HG02763 (cell line): ENCODE measurements at regions not wholly inside any gene's neighbourhood (a gene's known extent, or its start where the extent isn't known, plus 50 kb on each side); places are given as distances from the start of the nearest gene placed in this dataset.
"Not testable (repeated sequence)": the region's sequence is repeated elsewhere in the genome, so short reads cannot be mapped to it uniquely, and the experiment has no call there.

ENCODE experiments used
- ATAC-seq: cut with Tn5 transposase; IDR thresholded peaks from one replicate; pipeline ENCODE4 v1.9.1; 2021; ENCODE audit warnings: mild to moderate bottlenecking, moderate library complexity; ENCODE audit not compliant: unreplicated experiment

- ATAC-seq: no peak
These were observed 125.1 kb downstream of the GLRX3 start for GRCh38 chr10:130261306-130261705.

GRCh38 chr10:130261766-130262165 lies 125.6 kb downstream of the GLRX3 start:
- ATAC-seq: no peak

- no peak for ATAC-seq
These were observed 127.1 kb downstream of the GLRX3 start for GRCh38 chr10:130263289-130263688.

GRCh38 chr10:130265542-130265941 lies 129.4 kb downstream of the GLRX3 start:
- no peak for ATAC-seq

- ATAC-seq: no peak
These were observed 146.5 kb downstream of the GLRX3 start for GRCh38 chr10:130282492-130283218.

- no peak for ATAC-seq
These were observed 147.0 kb downstream of the GLRX3 start for GRCh38 chr10:130283219-130283545.

GRCh38 chr10:130295761-130296160 lies 159.6 kb downstream of the GLRX3 start:
- ATAC-seq: not testable (repeated sequence)

- ATAC-seq: peak; percentile 20
These were observed 164.4 kb downstream of the GLRX3 start for GRCh38 chr10:130300608-130301020.

GRCh38 chr10:130301021-130301892 lies 165.1 kb downstream of the GLRX3 start:
- peak; percentile 49 for ATAC-seq

GRCh38 chr10:130326954-130327353 lies 190.8 kb downstream of the GLRX3 start:
- no peak for ATAC-seq

GRCh38 chr10:130329792-130330191 lies 193.6 kb downstream of the GLRX3 start:
- no peak for ATAC-seq

GRCh38 chr10:130333185-130333584 lies 197.0 kb downstream of the GLRX3 start:
- ATAC-seq: no peak

GRCh38 chr10:130335336-130335735 lies 199.1 kb downstream of the GLRX3 start:
- no peak for ATAC-seq

GRCh38 chr10:130336617-130337304 lies 200.6 kb downstream of the GLRX3 start:
- no peak for ATAC-seq

- ATAC-seq: no peak
These were observed 201.1 kb downstream of the GLRX3 start for GRCh38 chr10:130337305-130337640.

- ATAC-seq: no peak
These were observed 201.8 kb downstream of the GLRX3 start for GRCh38 chr10:130337696-130338635.

- ATAC-seq: no peak
These were observed 202.4 kb downstream of the GLRX3 start for GRCh38 chr10:130338636-130339024.

GRCh38 chr10:130339091-130339490 lies 202.9 kb downstream of the GLRX3 start:
- no peak for ATAC-seq

- no peak for ATAC-seq
These were observed 203.7 kb downstream of the GLRX3 start for GRCh38 chr10:130339911-130340310.

GRCh38 chr10:130340816-130341215 lies 204.6 kb downstream of the GLRX3 start:
- no peak for ATAC-seq

GRCh38 chr10:130341356-130341755 lies 205.2 kb downstream of the GLRX3 start:
- ATAC-seq: no peak
